GM12878 (cell line): ENCODE measurements at regions not wholly inside any gene's neighbourhood (a gene's known extent, or its start where the extent isn't known, plus 50 kb on each side); places are given as distances from the start of the nearest gene placed in this dataset.

ENCODE experiments used
- ATAC-seq: fragments of 200-7000 bp; cut with Tn5 transposase; 3 replicates; pipeline ENCODE4 v1.9.1; 2020; ENCODE audit warnings: mild to moderate bottlenecking, moderate library complexity
- BruUV-seq: library from RNA; stranded (reverse); fragments of 400-500 nt; replicated peaks from 2 replicates; lab custom pipeline; 2021; lab: Mats Ljungman, UMichigan
- CTCF ChIA-PET: fragments of 300-600 bp; sonication (Branson Sonifier 250); formaldehyde crosslinking; extraction: SDS; loops from one replicate; lab custom pipeline; 2021; ENCODE audit warnings: inconsistent platforms; lab: Yijun Ruan, JAX
- POLR2A ChIA-PET: fragments of 350-600 bp; formaldehyde crosslinking; extraction: SDS; loops from one replicate; lab custom pipeline; 2021; ENCODE audit warnings: inconsistent platforms; lab: Charles Lee
- RAD21 ChIA-PET: fragments of 300-600 bp; sonication (Branson Sonifier 250); formaldehyde crosslinking; loops from one replicate; lab custom pipeline; 2023; ENCODE audit warnings: antibody characterized with exemption; ENCODE audit not compliant: unreplicated experiment; lab: Charles Lee
- SMC1A ChIA-PET: fragments of 300-600 bp; sonication (Branson Sonifier 250); formaldehyde crosslinking; loops from one replicate; lab custom pipeline; 2023; ENCODE audit not compliant: unreplicated experiment, uncharacterized antibody; lab: Charles Lee
- DNase-seq: peaks from one replicate; pipeline ENCODE4 v3.0.0-alpha.2; 2011; ENCODE audit warnings: low read depth, low spot score
- FAIRE-seq: peaks from 3 replicates; lab custom pipeline; 2011; peaks lifted over from hg19 to GRCh38; lab: Jason Lieb, UNC
- H2AFZ ChIP-seq: 2 replicates; pipeline ENCODE4 v1.6.0; 2011; ENCODE audit warnings: low read depth, low read length, control low read depth; ENCODE audit not compliant: control insufficient read depth
- H3K27ac ChIP-seq: 2 replicates; pipeline ENCODE4 v1.5.1; 2011; ENCODE audit warnings: control low read depth; ENCODE audit not compliant: control insufficient read depth, insufficient read depth
- H3K27me3 ChIP-seq, 2 experiments: replicated peaks in 1 of 2; 2 replicates each; pipeline versions ENCODE4 v1.6.0 to v1.6.1; 2011; ENCODE audit warnings: low read length in 1 of 2; ENCODE audit not compliant: control insufficient read depth in 2 of 2, insufficient read depth in 2 of 2
- H3K36me3 ChIP-seq, 2 experiments: 2 replicates each; pipeline ENCODE4 v1.5.1; 2011; ENCODE audit warnings: low read length in 1 of 2; ENCODE audit not compliant: control insufficient read depth in 2 of 2, insufficient read depth in 2 of 2
- H3K4me1 ChIP-seq: 2 replicates; pipeline ENCODE4 v1.6.1; 2011; ENCODE audit warnings: mild to moderate bottlenecking, low read length, moderate library complexity, mixed read lengths; ENCODE audit not compliant: control insufficient read depth, insufficient read depth
- H3K4me2 ChIP-seq: 2 replicates; pipeline ENCODE4 v1.6.0; 2011; ENCODE audit warnings: control low read depth; ENCODE audit not compliant: control insufficient read depth, insufficient read depth
- H3K4me3 ChIP-seq: fragments of 200-600 bp; sonication (generic); 2 replicates; pipeline ENCODE4 v1.5.1; 2016
- H3K79me2 ChIP-seq: 2 replicates; pipeline ENCODE4 v1.6.0; 2011; ENCODE audit warnings: low read length; ENCODE audit not compliant: control insufficient read depth, insufficient read depth
- H3K9ac ChIP-seq: 2 replicates; pipeline ENCODE4 v1.8.0; 2011; ENCODE audit warnings: low read length, control low read depth, mixed read lengths; ENCODE audit not compliant: control insufficient read depth, insufficient read depth
- H3K9me3 ChIP-seq: replicated peaks from 3 replicates; pipeline ENCODE4 v1.5.1; 2011; ENCODE audit warnings: mild to moderate bottlenecking, low read length; ENCODE audit not compliant: control insufficient read depth, insufficient read depth
- H4K20me1 ChIP-seq: 2 replicates; pipeline ENCODE4 v1.6.0; 2011; ENCODE audit not compliant: control insufficient read depth, insufficient read depth
- CBX5 ChIP-seq: sonication (generic); IDR thresholded peaks from 2 replicates; pipeline ENCODE4 v1.6.1; 2016; ENCODE audit warnings: low read depth, moderate library complexity, mild to moderate bottlenecking, inconsistent platforms
- CEBPB ChIP-seq, 2 experiments: fragments of 150-350 bp in 1 of 2; IDR thresholded peaks; 2 replicates each; pipeline ENCODE4 v1.6.1; 2012 to 2014; ENCODE audit warnings: low read depth in 2 of 2, low read length in 2 of 2, borderline replicate concordance in 1 of 2, inconsistent platforms in 1 of 2
- FOS ChIP-seq: IDR thresholded peaks from 3 replicates; pipeline ENCODE4 v1.6.1; 2011; ENCODE audit warnings: borderline replicate concordance; ENCODE audit not compliant: insufficient read length; ENCODE audit errors: extremely low read depth
- FOXK2 ChIP-seq: fragments of 450-650 bp; IDR thresholded peaks from 2 replicates; pipeline ENCODE4 v1.6.1; 2017; ENCODE audit warnings: mild to moderate bottlenecking, moderate library complexity
- GABPA ChIP-seq: IDR thresholded peaks from 2 replicates; pipeline ENCODE4 v1.6.1; 2014; ENCODE audit warnings: antibody characterized with exemption, low read depth, mild to moderate bottlenecking, inconsistent platforms
- KLF5 ChIP-seq: fragments of 450-650 bp; IDR thresholded peaks from 2 replicates; pipeline ENCODE4 v1.6.1; 2014; ENCODE audit warnings: mild to moderate bottlenecking; ENCODE audit not compliant: partially characterized antibody
- MEF2B ChIP-seq: fragments of 450-650 bp; IDR thresholded peaks from 2 replicates; pipeline ENCODE4 v1.6.1; 2018; ENCODE audit warnings: mild to moderate bottlenecking, moderate library complexity; ENCODE audit not compliant: partially characterized antibody, poor library complexity, severe bottlenecking
- MTA3 ChIP-seq: IDR thresholded peaks from 2 replicates; pipeline ENCODE4 v1.6.1; 2012; ENCODE audit warnings: low read length, inconsistent platforms, borderline replicate concordance
- NR2F1 ChIP-seq: fragments of 450-650 bp; conservative IDR thresholded peaks from 2 replicates; pipeline ENCODE4 v1.6.1; 2017; ENCODE audit warnings: mild to moderate bottlenecking
- NRF1 ChIP-seq: conservative IDR thresholded peaks from 2 replicates; pipeline ENCODE4 v1.6.1; 2011; ENCODE audit warnings: mild to moderate bottlenecking, low read depth, low read length, improper control_type of control experiment
- SMC3 ChIP-seq: IDR thresholded peaks from 2 replicates; pipeline ENCODE4 v1.6.1; 2011; ENCODE audit warnings: low read length, improper control_type of control experiment, borderline replicate concordance
- STAT1 ChIP-seq: fragments of 450-650 bp; conservative IDR thresholded peaks from 2 replicates; pipeline ENCODE4 v1.6.1; 2014; ENCODE audit warnings: antibody characterized with exemption, mild to moderate bottlenecking
- SUPT20H ChIP-seq: IDR thresholded peaks from 2 replicates; pipeline ENCODE4 v1.6.1; 2011; ENCODE audit warnings: low read depth, mild to moderate bottlenecking, low read length, moderate library complexity, borderline replicate concordance; ENCODE audit not compliant: control insufficient read depth
- ZNF207 ChIP-seq: fragments of 450-650 bp; IDR thresholded peaks from 2 replicates; pipeline ENCODE4 v1.6.1; 2014; ENCODE audit warnings: antibody characterized with exemption, mild to moderate bottlenecking, borderline replicate concordance
- WGBS: methylation state at CpG from one replicate; pipeline ENCODE4 v1.1.6; 2016; ENCODE audit warnings: low lambda C conversion rate; ENCODE audit not compliant: insufficient replicate concordance, insufficient coverage; ENCODE audit errors: missing lambda C conversion rate; 5-methylcytosine and 5-hydroxymethylcytosine counted together
- in situ Hi-C: fragments of 300-500 bp; cut with MboI; formaldehyde crosslinking; loops from 9 replicates; pipeline ENCODE4 v1.14.3; 2018; ENCODE audit warnings: mixed read lengths
- intact Hi-C: fragments of 100-400 bp; cut with micrococcal nuclease; formaldehyde crosslinking; loops from one replicate; pipeline ENCODE4 v1.14.2; 2022; ENCODE audit not compliant: unreplicated experiment
- TF ChIP-seq, protein P1 (sequence below): fragments of 150-350 bp; IDR thresholded peaks from 2 replicates; pipeline ENCODE4 v1.6.1; 2014; ENCODE audit warnings: mild to moderate bottlenecking, low read depth, low read length
- TF ChIP-seq, protein P2 (sequence below): IDR thresholded peaks from 2 replicates; pipeline ENCODE4 v1.6.1; 2012; ENCODE audit warnings: low read depth, low read length, improper control_type of control experiment
- TF ChIP-seq, protein P3 (sequence below): fragments of 450-650 bp; IDR thresholded peaks from 2 replicates; pipeline ENCODE4 v1.6.1; 2014; ENCODE audit warnings: mild to moderate bottlenecking
- TF ChIP-seq, protein P4 (sequence below): fragments of 450-650 bp; IDR thresholded peaks from 2 replicates; pipeline ENCODE4 v1.6.1; 2017; ENCODE audit warnings: mild to moderate bottlenecking, moderate library complexity

DNA sequence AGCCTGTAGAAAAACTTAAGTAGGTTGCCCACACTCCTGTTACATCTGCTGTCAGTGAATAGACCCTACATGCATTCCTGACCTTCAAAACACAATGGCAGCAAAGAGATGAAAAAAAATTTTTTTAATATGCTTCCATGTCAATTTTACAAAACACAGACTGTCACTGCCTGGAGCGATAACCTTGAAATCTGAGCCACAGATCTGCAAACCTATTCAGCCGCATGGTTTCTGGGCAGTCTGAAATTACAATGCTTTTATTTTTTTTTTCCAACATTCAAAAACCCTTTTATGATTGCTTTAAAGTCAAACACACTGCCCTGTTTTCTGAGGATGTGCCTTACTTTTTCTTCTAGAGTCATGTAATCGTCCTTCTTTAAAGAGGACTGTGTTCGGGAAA lies 264.9 kb upstream of the PUDP start (continued):
- TF ChIP-seq, protein P1, sequence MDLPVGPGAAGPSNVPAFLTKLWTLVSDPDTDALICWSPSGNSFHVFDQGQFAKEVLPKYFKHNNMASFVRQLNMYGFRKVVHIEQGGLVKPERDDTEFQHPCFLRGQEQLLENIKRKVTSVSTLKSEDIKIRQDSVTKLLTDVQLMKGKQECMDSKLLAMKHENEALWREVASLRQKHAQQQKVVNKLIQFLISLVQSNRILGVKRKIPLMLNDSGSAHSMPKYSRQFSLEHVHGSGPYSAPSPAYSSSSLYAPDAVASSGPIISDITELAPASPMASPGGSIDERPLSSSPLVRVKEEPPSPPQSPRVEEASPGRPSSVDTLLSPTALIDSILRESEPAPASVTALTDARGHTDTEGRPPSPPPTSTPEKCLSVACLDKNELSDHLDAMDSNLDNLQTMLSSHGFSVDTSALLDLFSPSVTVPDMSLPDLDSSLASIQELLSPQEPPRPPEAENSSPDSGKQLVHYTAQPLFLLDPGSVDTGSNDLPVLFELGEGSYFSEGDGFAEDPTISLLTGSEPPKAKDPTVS, result no peak
- TF ChIP-seq MEF2B, result no peak
- TF ChIP-seq CBX5, result no peak
- TF ChIP-seq, protein P2, sequence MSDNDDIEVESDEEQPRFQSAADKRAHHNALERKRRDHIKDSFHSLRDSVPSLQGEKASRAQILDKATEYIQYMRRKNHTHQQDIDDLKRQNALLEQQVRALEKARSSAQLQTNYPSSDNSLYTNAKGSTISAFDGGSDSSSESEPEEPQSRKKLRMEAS, result no peak
- no peak for TF ChIP-seq MTA3
- no peak for TF ChIP-seq KLF5

DNA sequence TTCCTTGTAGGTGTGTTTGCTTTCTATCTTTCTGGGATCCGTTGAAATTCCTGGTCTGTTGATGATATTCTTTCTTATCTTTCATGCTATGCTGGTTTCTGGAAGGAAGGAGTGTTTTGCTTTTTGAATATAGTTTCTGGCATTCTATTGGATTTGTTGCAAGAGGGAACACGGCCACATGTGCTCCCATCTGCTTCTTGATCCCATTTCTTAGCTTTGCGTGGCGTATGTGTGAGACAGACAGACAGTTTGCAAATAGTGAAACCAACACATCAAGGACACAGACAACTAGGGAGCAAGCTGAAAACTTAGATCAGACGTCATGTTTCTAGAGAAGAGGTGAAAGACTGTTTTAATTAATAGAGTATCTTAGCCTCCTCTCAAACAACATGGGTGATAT lies 261.9 kb upstream of the PUDP start:
- no peaks in the 10 kb centered on the region for H3K36me3 ChIP-seq
- in situ Hi-C loops, result no loop called here
- no peaks in the 10 kb centered on the region for H3K4me1 ChIP-seq
- FAIRE-seq (no peak), ATAC-seq (no peak), DNase-seq (no peak)
- no peak overlapping the region for H3K27ac ChIP-seq
- H2AFZ ChIP-seq, result no peak overlapping the region
- H4K20me1 ChIP-seq, result no peaks in the 10 kb centered on the region
- ChIA-PET SMC1A (no interaction called here), CTCF (interaction anchor here (0.7 kb wide), 1 partner anchor 114 kb away, joined by 3 read pairs; no protein-coding TSS in a partner anchor), RAD21 (no interaction called here), POLR2A (no interaction called here)
- no peak overlapping the region for H3K9ac ChIP-seq
- WGBS, result 47% methylated on average over 5 of the region's 5 CpGs
- no peak overlapping the region for H3K4me2 ChIP-seq
- intact Hi-C loops, result no loop called here
- H3K4me3 ChIP-seq, result no peak overlapping the region
- H3K79me2 ChIP-seq, result no peaks in the 10 kb centered on the region
- H3K27me3 ChIP-seq, result no peaks in the 10 kb centered on the region
- BruUV-seq, result no TSS peak
- no peaks in the 10 kb centered on the region for H3K9me3 ChIP-seq
- TF ChIP-seq STAT1 (no peak), FOXK2 (no peak), CEBPB (IDR thresholded peaks at IDR 0.05; ENCODE audit: borderline replicate concordance in 1 of 2, low read depth in 2 of 2, low read length in 2 of 2) (no peak), NR2F1 (no peak), ZNF207 (no peak), SUPT20H (no peak), SMC3 (no peak), MEF2B (no peak), GABPA (no peak), FOS (no peak), NRF1 (no peak)
- TF ChIP-seq, protein P3, sequence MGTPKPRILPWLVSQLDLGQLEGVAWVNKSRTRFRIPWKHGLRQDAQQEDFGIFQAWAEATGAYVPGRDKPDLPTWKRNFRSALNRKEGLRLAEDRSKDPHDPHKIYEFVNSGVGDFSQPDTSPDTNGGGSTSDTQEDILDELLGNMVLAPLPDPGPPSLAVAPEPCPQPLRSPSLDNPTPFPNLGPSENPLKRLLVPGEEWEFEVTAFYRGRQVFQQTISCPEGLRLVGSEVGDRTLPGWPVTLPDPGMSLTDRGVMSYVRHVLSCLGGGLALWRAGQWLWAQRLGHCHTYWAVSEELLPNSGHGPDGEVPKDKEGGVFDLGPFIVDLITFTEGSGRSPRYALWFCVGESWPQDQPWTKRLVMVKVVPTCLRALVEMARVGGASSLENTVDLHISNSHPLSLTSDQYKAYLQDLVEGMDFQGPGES, result no peak
- TF ChIP-seq, protein P4, sequence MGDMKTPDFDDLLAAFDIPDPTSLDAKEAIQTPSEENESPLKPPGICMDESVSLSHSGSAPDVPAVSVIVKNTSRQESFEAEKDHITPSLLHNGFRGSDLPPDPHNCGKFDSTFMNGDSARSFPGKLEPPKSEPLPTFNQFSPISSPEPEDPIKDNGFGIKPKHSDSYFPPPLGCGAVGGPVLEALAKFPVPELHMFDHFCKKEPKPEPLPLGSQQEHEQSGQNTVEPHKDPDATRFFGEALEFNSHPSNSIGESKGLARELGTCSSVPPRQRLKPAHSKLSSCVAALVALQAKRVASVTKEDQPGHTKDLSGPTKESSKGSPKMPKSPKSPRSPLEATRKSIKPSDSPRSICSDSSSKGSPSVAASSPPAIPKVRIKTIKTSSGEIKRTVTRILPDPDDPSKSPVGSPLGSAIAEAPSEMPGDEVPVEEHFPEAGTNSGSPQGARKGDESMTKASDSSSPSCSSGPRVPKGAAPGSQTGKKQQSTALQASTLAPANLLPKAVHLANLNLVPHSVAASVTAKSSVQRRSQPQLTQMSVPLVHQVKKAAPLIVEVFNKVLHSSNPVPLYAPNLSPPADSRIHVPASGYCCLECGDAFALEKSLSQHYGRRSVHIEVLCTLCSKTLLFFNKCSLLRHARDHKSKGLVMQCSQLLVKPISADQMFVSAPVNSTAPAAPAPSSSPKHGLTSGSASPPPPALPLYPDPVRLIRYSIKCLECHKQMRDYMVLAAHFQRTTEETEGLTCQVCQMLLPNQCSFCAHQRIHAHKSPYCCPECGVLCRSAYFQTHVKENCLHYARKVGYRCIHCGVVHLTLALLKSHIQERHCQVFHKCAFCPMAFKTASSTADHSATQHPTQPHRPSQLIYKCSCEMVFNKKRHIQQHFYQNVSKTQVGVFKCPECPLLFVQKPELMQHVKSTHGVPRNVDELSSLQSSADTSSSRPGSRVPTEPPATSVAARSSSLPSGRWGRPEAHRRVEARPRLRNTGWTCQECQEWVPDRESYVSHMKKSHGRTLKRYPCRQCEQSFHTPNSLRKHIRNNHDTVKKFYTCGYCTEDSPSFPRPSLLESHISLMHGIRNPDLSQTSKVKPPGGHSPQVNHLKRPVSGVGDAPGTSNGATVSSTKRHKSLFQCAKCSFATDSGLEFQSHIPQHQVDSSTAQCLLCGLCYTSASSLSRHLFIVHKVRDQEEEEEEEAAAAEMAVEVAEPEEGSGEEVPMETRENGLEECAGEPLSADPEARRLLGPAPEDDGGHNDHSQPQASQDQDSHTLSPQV, result no peak
